Astrocyte of the cerebellum (primary cell): ENCODE measurements at regions not wholly inside any gene's neighbourhood (a gene's known extent, or its start where the extent isn't known, plus 50 kb on each side); places are given as distances from the start of the nearest gene placed in this dataset.

Experiments
- DNase-seq: peaks from one replicate; pipeline ENCODE4 v3.0.0-alpha.2; 2011; ENCODE audit warnings: low read depth
- H3K4me3 ChIP-seq: 2 replicates; pipeline ENCODE4 v1.5.1; 2011; ENCODE audit warnings: mild to moderate bottlenecking, low read depth, low read length, moderate library complexity
- in situ Hi-C: cut with HindIII; loops from 2 replicates; pipeline ENCODE4 v1.10.0; 2017; ENCODE audit warnings: low sequenced_read_pairs
- TF ChIP-seq, protein P1 (sequence below): IDR thresholded peaks from 2 replicates; pipeline ENCODE4 v1.5.1; 2012; ENCODE audit warnings: low read length, low read depth, moderate library complexity, mild to moderate bottlenecking; ENCODE audit errors: missing control alignments

DNA sequence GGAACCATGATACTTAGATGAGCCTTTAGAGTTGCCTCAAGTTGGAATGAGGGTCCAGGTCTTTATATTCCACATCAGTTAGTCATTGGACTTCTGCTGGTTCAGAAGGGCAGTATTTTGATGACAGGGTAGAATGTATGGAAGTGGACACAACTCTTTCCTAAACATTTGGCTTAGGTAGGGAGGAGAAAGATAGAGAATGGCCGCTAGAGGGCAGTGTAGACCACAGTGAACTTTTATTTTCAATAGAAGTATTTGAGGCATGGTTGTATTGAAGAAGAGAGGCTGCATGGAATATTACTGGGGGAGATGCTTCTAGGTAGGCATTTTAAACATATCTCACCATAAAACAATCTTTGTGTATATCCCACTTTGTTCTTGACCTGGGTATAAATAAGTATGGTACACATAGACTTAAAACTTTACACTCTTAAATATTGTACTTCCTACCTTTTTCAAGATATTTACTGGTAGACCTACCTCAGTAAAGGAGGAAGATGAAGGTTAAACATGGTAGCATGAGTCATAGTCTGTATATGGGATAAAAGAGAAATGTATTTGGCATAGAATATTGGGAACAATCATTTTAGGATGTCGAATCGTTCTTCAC lies 497.6 kb upstream of the FAM98A start:
- no peak overlapping the region for H3K4me3 ChIP-seq
- in situ Hi-C loops, result no loop called here
- DNase-seq, result peak; percentile 65
- TF ChIP-seq, protein P1, sequence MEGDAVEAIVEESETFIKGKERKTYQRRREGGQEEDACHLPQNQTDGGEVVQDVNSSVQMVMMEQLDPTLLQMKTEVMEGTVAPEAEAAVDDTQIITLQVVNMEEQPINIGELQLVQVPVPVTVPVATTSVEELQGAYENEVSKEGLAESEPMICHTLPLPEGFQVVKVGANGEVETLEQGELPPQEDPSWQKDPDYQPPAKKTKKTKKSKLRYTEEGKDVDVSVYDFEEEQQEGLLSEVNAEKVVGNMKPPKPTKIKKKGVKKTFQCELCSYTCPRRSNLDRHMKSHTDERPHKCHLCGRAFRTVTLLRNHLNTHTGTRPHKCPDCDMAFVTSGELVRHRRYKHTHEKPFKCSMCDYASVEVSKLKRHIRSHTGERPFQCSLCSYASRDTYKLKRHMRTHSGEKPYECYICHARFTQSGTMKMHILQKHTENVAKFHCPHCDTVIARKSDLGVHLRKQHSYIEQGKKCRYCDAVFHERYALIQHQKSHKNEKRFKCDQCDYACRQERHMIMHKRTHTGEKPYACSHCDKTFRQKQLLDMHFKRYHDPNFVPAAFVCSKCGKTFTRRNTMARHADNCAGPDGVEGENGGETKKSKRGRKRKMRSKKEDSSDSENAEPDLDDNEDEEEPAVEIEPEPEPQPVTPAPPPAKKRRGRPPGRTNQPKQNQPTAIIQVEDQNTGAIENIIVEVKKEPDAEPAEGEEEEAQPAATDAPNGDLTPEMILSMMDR, result peak; percentile 70

DNA sequence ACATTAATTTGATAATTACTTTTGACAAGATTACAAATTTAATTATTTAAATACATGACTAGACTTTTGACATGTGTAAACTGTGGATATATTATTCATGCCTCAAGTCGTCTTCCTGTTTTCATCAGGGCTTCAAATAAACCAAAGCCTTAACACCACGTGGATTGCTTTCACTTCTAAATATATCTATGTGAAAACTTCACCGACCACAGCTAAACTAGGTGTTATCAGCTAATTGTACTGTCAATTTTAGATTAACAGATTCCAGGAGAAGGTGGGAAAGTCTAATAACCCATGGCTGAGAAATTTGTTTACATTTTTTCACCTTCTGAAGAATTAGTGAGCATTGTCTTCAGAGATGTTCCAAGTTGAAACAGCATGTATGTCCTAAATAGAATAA lies 494.7 kb upstream of the FAM98A start:
- in situ Hi-C loops, result no loop called here
- TF ChIP-seq, protein P1, result no peak
- no peak overlapping the region for H3K4me3 ChIP-seq
- no peak for DNase-seq

DNA sequence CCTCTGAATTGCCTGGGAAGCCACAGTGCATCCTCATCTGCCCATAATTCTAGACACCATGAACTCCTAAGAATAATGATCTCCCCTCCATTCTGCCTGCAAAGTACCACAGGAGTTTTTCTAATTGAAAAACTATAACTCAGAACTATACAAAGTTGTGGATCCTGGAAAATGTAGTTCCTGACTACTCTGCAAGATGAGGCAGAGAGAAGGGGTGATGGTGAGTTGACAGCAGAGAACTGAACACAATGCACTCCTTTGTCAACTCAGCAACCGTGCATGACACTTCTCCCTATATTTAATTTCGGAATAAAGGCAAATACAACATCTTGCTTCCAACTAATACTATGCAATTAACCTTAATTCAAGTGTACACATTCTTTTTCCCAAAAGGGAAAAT lies 471.1 kb upstream of the FAM98A start:
- no peak overlapping the region for H3K4me3 ChIP-seq
- DNase-seq, result no peak
- TF ChIP-seq, protein P1, result no peak
- in situ Hi-C loops, result no loop called here

DNA sequence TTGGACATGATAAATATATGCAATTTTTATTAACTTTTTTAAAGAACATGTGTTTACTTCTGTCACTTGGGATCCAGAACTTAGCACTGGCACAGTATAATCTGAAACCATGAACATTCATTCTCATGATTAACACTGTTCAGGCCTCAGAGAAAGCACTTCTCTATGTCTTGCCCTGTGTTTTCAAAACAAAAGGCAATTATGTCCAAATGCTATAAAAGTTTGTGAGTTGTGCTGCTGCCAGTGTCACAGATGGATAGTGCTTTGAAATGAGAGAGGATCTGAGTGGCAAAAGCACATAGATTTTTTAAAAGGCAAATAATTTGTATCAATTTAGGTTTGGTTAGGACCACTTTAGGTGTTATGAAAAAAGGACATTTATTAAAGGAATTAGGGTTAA lies 470.5 kb upstream of the FAM98A start:
- no peak for DNase-seq
- TF ChIP-seq, protein P1, result no peak
- in situ Hi-C loops, result no loop called here
- H3K4me3 ChIP-seq, result no peak overlapping the region

DNA sequence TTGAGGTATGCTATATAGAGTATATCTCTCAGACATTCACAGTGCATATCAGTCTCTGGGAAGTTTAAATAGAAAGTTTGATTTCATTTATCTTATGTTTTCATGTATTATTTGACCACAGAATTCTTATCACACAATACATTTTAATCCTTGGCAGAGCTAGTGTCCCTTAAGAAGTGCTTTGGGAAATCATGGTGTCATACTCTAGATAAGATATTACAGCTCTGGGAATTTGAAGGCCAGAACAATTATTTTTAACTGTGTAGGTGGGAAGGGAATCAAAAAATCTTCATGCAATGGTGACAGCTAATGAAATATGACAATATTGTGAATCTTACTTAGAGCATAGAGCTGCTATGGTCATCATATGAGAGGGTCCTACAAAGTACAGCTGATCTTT lies 451.3 kb upstream of the FAM98A start:
- TF ChIP-seq, protein P1, result no peak
- in situ Hi-C loops, result no loop called here
- no peak overlapping the region for H3K4me3 ChIP-seq
- no peak for DNase-seq

DNA sequence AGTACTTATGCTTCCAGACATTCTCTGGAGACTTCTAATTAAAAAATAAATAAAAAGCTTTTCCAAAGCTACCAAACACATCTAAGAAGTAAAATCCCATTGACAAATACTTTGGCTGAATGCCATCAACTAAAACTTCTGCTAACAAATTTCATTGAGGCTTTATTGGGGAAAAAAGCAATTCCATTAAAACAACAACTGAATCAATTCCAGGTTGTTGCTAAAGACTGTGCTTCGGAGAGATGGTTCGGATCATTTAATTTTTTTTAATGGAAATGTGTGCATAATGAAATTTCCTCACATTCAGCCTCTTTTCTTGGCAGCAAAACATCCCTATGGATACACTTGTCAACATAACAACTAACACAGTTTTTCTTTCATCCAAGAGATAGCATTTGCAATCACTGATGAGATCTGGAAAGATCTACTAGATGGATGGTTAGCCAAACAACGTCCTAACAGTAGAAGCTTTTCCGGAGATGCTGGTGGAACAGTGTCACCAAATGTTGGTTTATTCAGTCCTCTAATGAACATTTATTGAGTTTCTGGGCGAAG lies 446.1 kb upstream of the FAM98A start:
- H3K4me3 ChIP-seq, result no peak overlapping the region
- in situ Hi-C loops, result no loop called here
- TF ChIP-seq, protein P1, result no peak
- no peak for DNase-seq
